HG02884 (cell line): ENCODE measurements at regions not wholly inside any gene's neighbourhood (a gene's known extent, or its start where the extent isn't known, plus 50 kb on each side); places are given as distances from the start of the nearest gene placed in this dataset.
"Not testable (repeated sequence)": the region's sequence is repeated elsewhere in the genome, so short reads cannot be mapped to it uniquely, and the experiment has no call there.

Source experiments
- ATAC-seq: cut with Tn5 transposase; IDR thresholded peaks from one replicate; pipeline ENCODE4 v1.9.1; 2021; ENCODE audit warnings: mild to moderate bottlenecking, moderate library complexity; ENCODE audit not compliant: unreplicated experiment

- ATAC-seq: no peak
Measured at GRCh38 chr3:191959876-191960413, 499.0 kb downstream of the PYDC2 start.

- no peak for ATAC-seq
Measured at GRCh38 chr3:191961022-191961421, 500.1 kb downstream of the PYDC2 start.

GRCh38 chr3:191961529-191961928, 500.6 kb downstream of the PYDC2 start:
- ATAC-seq: no peak

- no peak for ATAC-seq
Measured at GRCh38 chr3:191962324-191962723, 501.4 kb downstream of the PYDC2 start.

GRCh38 chr3:191963182-191963581, 502.2 kb downstream of the PYDC2 start:
- ATAC-seq: no peak

GRCh38 chr3:191966556-191966955, 505.6 kb downstream of the PYDC2 start:
- no peak for ATAC-seq

- ATAC-seq: no peak
Measured at GRCh38 chr3:191968299-191968698, 507.3 kb downstream of the PYDC2 start.

GRCh38 chr3:191972714-191973398, 511.9 kb downstream of the PYDC2 start:
- no peak for ATAC-seq

GRCh38 chr3:191973820-191974219, 512.9 kb downstream of the PYDC2 start:
- no peak for ATAC-seq

GRCh38 chr3:191975936-191976335, 515.0 kb downstream of the PYDC2 start:
- ATAC-seq: no peak

- ATAC-seq: no peak
Measured at GRCh38 chr3:191980443-191980842, 519.5 kb downstream of the PYDC2 start.

- ATAC-seq: no peak
Measured at GRCh38 chr3:191982481-191982880, 521.5 kb downstream of the PYDC2 start.

- ATAC-seq: no peak
Measured at GRCh38 chr3:191985691-191986090, 524.7 kb downstream of the PYDC2 start.

- no peak for ATAC-seq
Measured at GRCh38 chr3:191987831-191988350, 526.9 kb downstream of the PYDC2 start.

- not testable (repeated sequence) for ATAC-seq
Measured at GRCh38 chr3:191993952-191994351, 533.0 kb downstream of the PYDC2 start.

GRCh38 chr3:191997093-191997492, 536.1 kb downstream of the PYDC2 start:
- no peak for ATAC-seq

- no peak for ATAC-seq
Measured at GRCh38 chr3:191997579-191998268, 536.8 kb downstream of the PYDC2 start.

GRCh38 chr3:192001218-192001617, 540.3 kb downstream of the PYDC2 start:
- no peak for ATAC-seq

- no peak for ATAC-seq
Measured at GRCh38 chr3:192005989-192006388, 545.0 kb downstream of the PYDC2 start.

GRCh38 chr3:192009903-192010302, 548.9 kb downstream of the PYDC2 start:
- no peak for ATAC-seq

GRCh38 chr3:192010490-192010889, 549.5 kb downstream of the PYDC2 start:
- no peak for ATAC-seq

GRCh38 chr3:192011137-192011536, 550.2 kb downstream of the PYDC2 start:
- ATAC-seq: no peak
